OCI-LY3 (cell line): ENCODE measurements at regions not wholly inside any gene's neighbourhood (a gene's known extent, or its start where the extent isn't known, plus 50 kb on each side); places are given as distances from the start of the nearest gene placed in this dataset.

Experiments
- H2AFZ ChIP-seq: fragments of 200-600, 300-600 bp; shearing (Covaris generic); 2 replicates; pipeline ENCODE4 v1.6.0; 2014; ENCODE audit warnings: antibody characterized with exemption, low read depth, low read length
- H3K27ac ChIP-seq: fragments of 200-600, 300-600 bp; sonication (generic); 2 replicates; pipeline ENCODE4 v1.5.1; 2014; ENCODE audit warnings: mild to moderate bottlenecking, low read length, moderate library complexity, mixed read lengths
- H3K27me3 ChIP-seq: fragments of 200-600, 300-600 bp; sonication (generic); 2 replicates; pipeline ENCODE4 v1.6.1; 2014; ENCODE audit warnings: low read depth, low read length, mixed read lengths
- H3K36me3 ChIP-seq: fragments of 200-600, 300-600 bp; sonication (generic); replicated peaks from 2 replicates; pipeline ENCODE3; 2014; ENCODE audit warnings: low read depth, low read length, mixed read lengths
- H3K4me1 ChIP-seq: fragments of 300-600, 200-600 bp; sonication (generic); 2 replicates; pipeline ENCODE4 v1.6.1; 2014; ENCODE audit warnings: low read length, mixed read lengths
- H3K4me2 ChIP-seq: fragments of 200-600, 300-600 bp; sonication (generic); 2 replicates; pipeline ENCODE4 v1.6.1; 2014; ENCODE audit warnings: low read length, mixed read lengths
- H3K4me3 ChIP-seq: fragments of 300-600, 200-600 bp; sonication (generic); 2 replicates; pipeline ENCODE4 v1.5.1; 2014; ENCODE audit warnings: antibody characterized with exemption, mild to moderate bottlenecking, low read length, moderate library complexity
- H3K79me2 ChIP-seq: fragments of 300-600, 200-600 bp; shearing (Covaris generic); 2 replicates; pipeline ENCODE4 v1.6.1; 2014; ENCODE audit warnings: mild to moderate bottlenecking, low read length, mixed read lengths
- H3K9ac ChIP-seq: fragments of 300-600, 200-600 bp; shearing (Covaris generic); 2 replicates; pipeline ENCODE4 v1.6.0; 2014; ENCODE audit warnings: mild to moderate bottlenecking, low read length, moderate library complexity
- H3K9me3 ChIP-seq: fragments of 200-600, 300-600 bp; shearing (Covaris generic); 2 replicates; pipeline ENCODE4 v1.6.1; 2014; ENCODE audit warnings: low read length, mixed read lengths; ENCODE audit not compliant: insufficient read depth
- H4K20me1 ChIP-seq: fragments of 200-600, 300-600 bp; sonication (generic); 2 replicates; pipeline ENCODE4 v1.6.1; 2016; ENCODE audit warnings: low read length, mixed read lengths; ENCODE audit not compliant: insufficient read depth
- CTCF ChIP-seq: fragments of 200-600, 300-600 bp; sonication (generic); IDR thresholded peaks from 2 replicates; pipeline ENCODE4 v1.5.1; 2014; ENCODE audit warnings: antibody characterized with exemption, low read length, low read depth
- EZH2phosphoT487 ChIP-seq: fragments of 200-600 bp; shearing (Covaris generic); IDR thresholded peaks from 2 replicates; pipeline ENCODE4 v1.6.1; 2018; ENCODE audit warnings: antibody characterized with exemption, mixed run types, low read depth

GRCh38 chr6:146871611-146872425 lies 273.0 kb downstream of the ADGB start:
- no peaks in the 10 kb centered on the region for H4K20me1 ChIP-seq
- no peak overlapping the region for H3K27ac ChIP-seq
- no peaks in the 10 kb centered on the region for H3K27me3 ChIP-seq
- H2AFZ ChIP-seq = no peak overlapping the region
- peaks cover 14% of the 10 kb centered on the region for H3K4me1 ChIP-seq
- H3K4me3 ChIP-seq = no peak overlapping the region
- no peaks in the 10 kb centered on the region for H3K79me2 ChIP-seq
- no peak overlapping the region for H3K4me2 ChIP-seq
- TF ChIP-seq CTCF (no peak), EZH2phosphoT487 (no peak)
- no peaks in the 10 kb centered on the region for H3K9me3 ChIP-seq
- no peak overlapping the region for H3K9ac ChIP-seq
- H3K36me3 ChIP-seq = no peaks in the 10 kb centered on the region

DNA sequence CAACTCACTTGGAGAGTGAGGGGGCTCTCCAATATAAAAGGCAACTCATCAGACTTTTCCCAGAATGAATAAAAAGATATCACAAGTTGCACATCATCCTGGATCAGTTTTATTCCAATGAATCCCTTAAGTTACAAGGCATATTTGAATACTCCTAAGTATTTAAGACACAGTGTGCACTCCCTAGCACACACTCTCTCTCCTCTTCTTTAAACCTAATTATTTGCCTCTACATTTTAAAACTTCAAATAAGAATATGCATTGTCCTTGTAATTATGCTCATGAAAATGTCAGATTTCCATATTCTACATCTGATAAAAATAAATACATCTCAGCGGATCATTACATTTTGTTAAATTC lies 273.6 kb downstream of the ADGB start:
- no peak overlapping the region for H2AFZ ChIP-seq
- H3K4me1 ChIP-seq = peaks cover 16% of the 10 kb centered on the region
- H3K79me2 ChIP-seq = no peaks in the 10 kb centered on the region
- no peaks in the 10 kb centered on the region for H3K27me3 ChIP-seq
- TF ChIP-seq EZH2phosphoT487 (no peak), CTCF (no peak)
- H3K9ac ChIP-seq = no peak overlapping the region
- H3K4me2 ChIP-seq = no peak overlapping the region
- no peak overlapping the region for H3K4me3 ChIP-seq
- H3K36me3 ChIP-seq = no peaks in the 10 kb centered on the region
- no peak overlapping the region for H3K27ac ChIP-seq
- H3K9me3 ChIP-seq = no peaks in the 10 kb centered on the region
- no peaks in the 10 kb centered on the region for H4K20me1 ChIP-seq

DNA sequence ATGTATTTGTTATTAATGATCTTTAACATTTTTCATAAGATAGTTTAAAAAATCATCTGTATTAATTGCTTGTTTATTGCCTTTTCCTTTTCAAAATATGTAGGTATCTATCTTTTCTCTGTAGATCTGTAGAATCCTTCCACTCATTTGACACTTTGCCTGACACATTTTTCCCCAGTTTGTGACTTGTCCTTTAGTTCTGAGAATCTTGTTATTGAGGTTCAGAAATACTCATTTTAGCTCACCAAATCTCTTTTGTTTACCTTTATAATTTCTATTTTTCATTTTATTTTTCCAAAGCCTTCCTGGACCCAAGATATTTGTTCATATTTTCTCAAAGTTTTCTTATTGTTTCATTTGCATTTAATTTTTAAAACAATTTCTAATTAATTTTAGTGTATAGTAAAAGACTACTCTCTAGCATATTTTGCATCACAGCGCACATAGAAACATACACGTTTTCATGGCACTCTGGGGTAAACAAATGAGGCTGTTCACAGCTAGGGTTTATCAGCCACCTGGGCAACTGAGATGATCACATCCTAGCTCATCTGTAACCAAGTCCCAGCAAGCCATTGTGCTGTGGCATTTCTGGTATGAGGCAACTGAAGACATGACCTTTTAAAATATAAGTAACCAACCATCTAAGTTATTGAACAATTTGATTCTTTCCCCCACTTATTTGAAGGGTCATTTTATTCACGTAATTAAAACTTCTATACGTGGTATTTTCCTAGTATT lies 275.7 kb downstream of the ADGB start:
- Histone ChIP-seq H3K27me3 (no peaks in the 10 kb centered on the region), H3K4me1 (peaks cover 16% of the 10 kb centered on the region), H3K9me3 (no peaks in the 10 kb centered on the region), H3K4me3 (no peak overlapping the region), H3K9ac (no peak overlapping the region), H3K36me3 (no peaks in the 10 kb centered on the region), H3K4me2 (no peak overlapping the region), H4K20me1 (no peaks in the 10 kb centered on the region), H2AFZ (no peak overlapping the region), H3K27ac (no peak overlapping the region), H3K79me2 (no peaks in the 10 kb centered on the region)
- no peak for TF ChIP-seq CTCF

DNA sequence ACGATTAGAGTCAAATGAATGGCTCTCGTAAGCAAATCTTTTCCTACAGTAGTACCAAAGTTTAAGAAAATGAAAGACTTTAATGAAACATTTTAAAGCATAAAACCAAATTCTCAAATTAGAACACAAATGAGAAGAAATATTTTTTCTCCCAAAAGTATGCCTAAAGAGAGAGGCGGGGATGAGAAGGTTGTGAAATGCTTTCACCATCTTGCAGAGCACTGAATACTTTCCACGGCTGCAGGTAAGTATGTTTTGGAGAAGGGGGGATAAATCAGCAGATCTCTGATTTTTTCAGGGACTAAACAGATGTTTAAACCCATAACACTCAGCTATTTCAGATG lies 277.1 kb downstream of the ADGB start:
- Histone ChIP-seq H3K9ac (no peak overlapping the region), H3K4me3 (no peak overlapping the region), H3K4me1 (peaks cover 13% of the 10 kb centered on the region), H3K27me3 (no peaks in the 10 kb centered on the region), H2AFZ (no peak overlapping the region), H3K79me2 (no peaks in the 10 kb centered on the region), H3K9me3 (no peaks in the 10 kb centered on the region), H4K20me1 (no peaks in the 10 kb centered on the region), H3K27ac (no peak overlapping the region), H3K4me2 (no peak overlapping the region), H3K36me3 (no peaks in the 10 kb centered on the region)
- TF ChIP-seq EZH2phosphoT487 = no peak
- no peak for TF ChIP-seq CTCF
